Stomach (tissue), 8 donors: ENCODE measurements at regions not wholly inside any gene's neighbourhood (a gene's known extent, or its start where the extent isn't known, plus 50 kb on each side); places are given as distances from the start of the nearest gene placed in this dataset.

Source experiments
- DNase-seq, 2 donors: peaks; one replicate each; pipeline versions ENCODE4 v3.0.0 to v3.0.0-alpha.2; 2013 to 2019
- H3K27ac ChIP-seq, 5 donors: fragments of 200-600 bp in 4 of 5; sonication (generic) in 4 of 5; one replicate each; pipeline ENCODE4 v1.5.1; 2013 to 2019; ENCODE audit warnings: mild to moderate bottlenecking in 1 of 5, moderate library complexity in 1 of 5
- H3K27me3 ChIP-seq, 3 donors: fragments of 200-600 bp; sonication (generic); one replicate each; pipeline ENCODE4 v1.5.1; 2017 to 2019; ENCODE audit warnings: mixed run types in 1 of 3
- H3K36me3 ChIP-seq, 4 donors: fragments of 200-600 bp; sonication (generic); 1 replicate in 3 of 4; 2 replicates in 1 of 4; pipeline ENCODE4 v1.5.1; 2016 to 2019
- H3K4me1 ChIP-seq, 4 donors: fragments of 200-600 bp; sonication (generic); one replicate each; pipeline ENCODE4 v1.5.1; 2016 to 2019
- H3K4me3 ChIP-seq, 4 donors: fragments of 200-600 bp; sonication (generic) in 3 of 4; one replicate each; pipeline ENCODE4 v1.5.1; 2016 to 2019; ENCODE audit warnings: mild to moderate bottlenecking in 1 of 4
- H3K9me3 ChIP-seq, 4 donors: fragments of 200-600 bp; sonication (generic); one replicate each; pipeline ENCODE4 v1.5.1; 2016 to 2019
- CTCF ChIP-seq, 7 experiments: fragments of 450-650 bp in 4 of 7; fragments of 200-600 bp in 3 of 7; sonication (generic) in 3 of 7; IDR thresholded peaks; one replicate each; pipeline ENCODE4 v1.5.1; 2016 to 2019; ENCODE audit warnings: antibody characterized with exemption in 7 of 7, control low read depth in 2 of 7, mild to moderate bottlenecking in 1 of 7
- EP300 ChIP-seq: sonication (generic); formaldehyde crosslinking; IDR thresholded peaks from one replicate; pipeline ENCODE4 v1.6.1; 2017; ENCODE audit warnings: antibody characterized with exemption
- POLR2A ChIP-seq, 4 donors: fragments of 450-650 bp; IDR thresholded peaks; one replicate each; pipeline ENCODE4 v1.6.1; 2016; ENCODE audit warnings: antibody characterized with exemption in 4 of 4, control low read depth in 2 of 4, mild to moderate bottlenecking in 1 of 4, moderate library complexity in 1 of 4
- POLR2AphosphoS5 ChIP-seq, 3 donors: sonication (generic); formaldehyde crosslinking; IDR thresholded peaks; one replicate each; pipeline ENCODE4 v1.6.1; 2016; ENCODE audit warnings: antibody characterized with exemption in 3 of 3
- WGBS, 5 donors: extraction: QIAGEN DNeasy Blood & Tissue Kit in 3 of 5; methylation state at CpG; one replicate each; pipeline versions ENCODE4 v1.1.5 to v1.1.7; 2013 to 2018; 5-methylcytosine and 5-hydroxymethylcytosine counted together
- intact Hi-C: fragments of 100-400 bp; cut with DNase I; formaldehyde crosslinking; loops from one replicate; pipeline ENCODE4 v1.15.1; 2023; ENCODE audit warnings: low total_unique reads
- donor health status: healthy with polysubstance abuse.
- donor health status: Bipolar disorder and iron deficiency.
- donor health status: healthy.

- TF ChIP-seq CTCF (IDR thresholded peaks at IDR 0.05) (no peak), POLR2A (IDR thresholded peaks at IDR 0.05) (no peak), EP300 (no peak), POLR2AphosphoS5 (IDR thresholded peaks at IDR 0.05) (no peak)
- no peak overlapping the region for H3K27ac ChIP-seq
- H3K9me3 ChIP-seq, result no peaks in the 10 kb centered on the region
- peaks cover 0 to 8% (median 0%) of the 10 kb centered on the region in 4 donors for H3K4me1 ChIP-seq
- intact Hi-C loops, result no loop called here
- DNase-seq, result no peak
- no peaks in the 10 kb centered on the region for H3K27me3 ChIP-seq
- no peaks in the 10 kb centered on the region for H3K36me3 ChIP-seq
- WGBS, 5 donors, result 69 to 90% (median 84%) methylated on average over 7 of the region's 7 CpGs
- H3K4me3 ChIP-seq, result no peak overlapping the region
These were observed 91.3 kb upstream of the SLC35B3 start for GRCh38 chr6:8526624-8527023.

GRCh38 chr6:8525370-8525769 is 90.0 kb upstream of the SLC35B3 start:
- DNase-seq, result no peak
- TF ChIP-seq CTCF (IDR thresholded peaks at IDR 0.05), result no peak
- TF ChIP-seq POLR2AphosphoS5 (IDR thresholded peaks at IDR 0.05), result no peak
- TF ChIP-seq POLR2A (IDR thresholded peaks at IDR 0.05), result no peak
- TF ChIP-seq EP300, result no peak
- Histone ChIP-seq H3K9me3 (no peaks in the 10 kb centered on the region), H3K4me1 (peaks cover 0 to 8% (median 0%) of the 10 kb centered on the region in 4 donors), H3K27me3 (no peaks in the 10 kb centered on the region), H3K36me3 (no peaks in the 10 kb centered on the region), H3K27ac (no peak overlapping the region), H3K4me3 (no peak overlapping the region)
- WGBS, 5 donors, result 88 to 100% (median 95%) methylated on average over 1 of the region's 1 CpG
- intact Hi-C loops, result no loop called here

GRCh38 chr6:8513174-8513573 is 77.8 kb upstream of the SLC35B3 start:
- Histone ChIP-seq H3K9me3 (no peaks in the 10 kb centered on the region), H3K4me1 (no peaks in the 10 kb centered on the region), H3K36me3 (no peaks in the 10 kb centered on the region), H3K27ac (no peak overlapping the region), H3K27me3 (no peaks in the 10 kb centered on the region), H3K4me3 (no peak overlapping the region)
- TF ChIP-seq POLR2A (IDR thresholded peaks at IDR 0.05), result no peak
- TF ChIP-seq CTCF (IDR thresholded peaks at IDR 0.05), result no peak
- TF ChIP-seq POLR2AphosphoS5 (IDR thresholded peaks at IDR 0.05), result no peak
- no peak for TF ChIP-seq EP300
- no peak for DNase-seq
- intact Hi-C loops, result no loop called here
- WGBS, 5 donors, result 79 to 100% (median 90%) methylated on average over 1 of the region's 1 CpG

GRCh38 chr6:8507286-8507685 is 71.9 kb upstream of the SLC35B3 start:
- 86 to 95% (median 91%) methylated on average over 5 of the region's 5 CpGs for WGBS, 5 donors
- intact Hi-C loops, result no loop called here
- TF ChIP-seq POLR2AphosphoS5 (IDR thresholded peaks at IDR 0.05), result no peak
- no peak for TF ChIP-seq CTCF (IDR thresholded peaks at IDR 0.05)
- TF ChIP-seq POLR2A (IDR thresholded peaks at IDR 0.05), result no peak
- no peak for TF ChIP-seq EP300
- no peaks in the 10 kb centered on the region for H3K36me3 ChIP-seq
- no peaks in the 10 kb centered on the region for H3K9me3 ChIP-seq
- no peak overlapping the region for H3K27ac ChIP-seq
- no peak for DNase-seq
- H3K27me3 ChIP-seq, result no peaks in the 10 kb centered on the region
- no peak overlapping the region for H3K4me3 ChIP-seq
- no peaks in the 10 kb centered on the region for H3K4me1 ChIP-seq
